Putamen (tissue), 1 donor: ENCODE measurements at regions not wholly inside any gene's neighbourhood (a gene's known extent, or its start where the extent isn't known, plus 50 kb on each side); places are given as distances from the start of the nearest gene placed in this dataset.
A peak's percentile ranks its signal among the peaks of the same experiment; 100 is the strongest.

ENCODE experiments used
- DNase-seq: peaks from one replicate; pipeline ENCODE4 v3.0.0-alpha.2; 2016; ENCODE audit warnings: low spot score

DNA sequence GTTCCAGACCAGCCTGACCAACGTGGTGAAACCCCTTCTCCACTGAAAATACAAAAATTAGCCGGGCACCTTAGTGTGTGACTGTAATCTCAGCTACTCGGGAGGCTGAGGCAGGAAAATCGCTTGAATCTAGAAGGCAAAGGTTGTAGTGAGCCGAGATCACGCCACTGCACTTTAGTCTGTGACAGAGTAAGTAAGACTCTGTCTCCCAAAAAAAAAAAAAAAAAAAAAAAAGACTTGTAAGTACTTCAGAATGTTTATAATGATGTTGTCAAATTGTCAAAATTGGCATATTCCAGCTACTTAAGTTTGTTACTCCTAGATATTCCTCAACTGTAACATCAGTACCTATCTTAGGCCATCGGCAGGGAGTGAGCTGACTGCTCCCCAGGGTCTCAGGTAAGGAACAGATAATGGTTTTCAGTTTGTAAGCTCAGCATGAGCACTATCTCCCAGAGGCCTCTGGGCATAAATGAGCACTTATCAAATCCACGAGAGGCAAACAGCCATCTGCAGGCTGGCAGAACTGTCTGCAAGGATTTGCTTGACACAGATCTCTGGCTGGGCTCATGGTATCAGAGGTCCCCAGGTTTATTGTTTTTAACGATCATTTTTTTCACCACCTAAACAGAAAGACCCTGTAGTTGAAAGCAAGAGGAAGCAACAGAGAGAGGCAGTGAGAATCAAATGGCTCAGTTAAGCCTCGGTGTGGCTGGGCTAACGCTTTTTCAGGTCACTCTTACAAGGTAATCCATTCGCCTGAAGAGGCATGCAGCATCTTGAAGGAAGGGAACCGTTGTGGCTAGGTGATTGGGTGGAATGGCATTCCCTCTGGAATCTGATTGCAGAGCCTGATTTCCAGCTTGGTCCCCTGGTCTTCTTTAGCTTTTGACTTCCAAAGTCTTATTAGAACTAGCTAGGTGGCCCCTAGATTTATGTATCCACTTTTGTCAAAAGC lies 115.9 kb downstream of the LY86 start:
- no peak for DNase-seq

DNA sequence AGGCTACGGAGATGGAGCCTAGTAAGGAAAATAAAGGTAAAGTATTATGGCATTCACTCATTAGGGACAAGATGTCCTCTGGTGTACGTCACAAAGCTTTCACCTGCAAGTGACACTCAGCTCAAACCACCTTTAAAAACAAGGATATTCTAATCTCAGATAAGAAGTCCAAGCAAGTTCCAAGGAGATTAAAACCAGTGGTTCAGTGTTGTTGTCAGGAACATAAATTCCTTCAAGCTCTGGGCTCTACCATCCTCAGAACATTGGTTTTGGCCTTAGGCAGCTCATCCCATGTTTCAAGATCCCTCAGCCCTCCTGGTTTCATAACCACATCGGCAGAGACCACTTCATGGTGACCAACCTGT lies 116.5 kb downstream of the LY86 start:
- DNase-seq = no peak

DNA sequence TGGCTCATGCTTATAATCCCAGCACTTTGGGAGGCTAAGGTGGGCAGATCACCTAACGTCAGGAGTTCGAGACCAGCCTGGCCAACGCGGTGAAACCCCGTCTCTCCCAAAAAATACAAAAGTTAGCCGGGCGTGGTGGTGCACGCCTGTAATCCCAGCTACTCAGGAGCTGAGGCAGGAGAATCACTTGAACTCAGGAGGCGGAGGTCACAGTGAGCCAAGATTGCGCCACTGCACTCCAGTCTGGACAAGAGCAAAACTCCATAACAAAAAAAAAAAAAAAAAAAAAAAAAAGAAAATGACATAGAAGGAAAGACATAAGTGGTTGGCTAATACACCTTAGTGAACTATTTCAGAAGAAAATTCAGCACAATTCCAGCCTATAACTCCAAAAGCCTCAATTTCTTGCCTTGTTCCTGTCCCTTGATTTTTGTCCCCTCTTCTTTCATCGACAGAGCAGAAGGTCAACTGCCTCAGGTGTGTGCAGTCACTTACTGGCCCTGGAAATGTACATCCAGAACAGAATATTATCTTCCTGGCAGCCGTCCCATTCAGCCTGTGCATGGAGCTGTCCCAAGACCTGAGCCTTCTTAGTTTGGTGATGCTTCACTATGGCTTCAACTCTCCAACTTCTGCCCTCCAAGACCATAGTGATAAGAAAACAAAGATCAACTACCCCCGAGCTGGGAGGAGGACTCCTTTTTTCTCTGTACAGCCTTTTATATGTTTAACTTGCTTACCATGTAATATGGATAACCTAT lies 117.6 kb downstream of the LY86 start:
- no peak for DNase-seq

DNA sequence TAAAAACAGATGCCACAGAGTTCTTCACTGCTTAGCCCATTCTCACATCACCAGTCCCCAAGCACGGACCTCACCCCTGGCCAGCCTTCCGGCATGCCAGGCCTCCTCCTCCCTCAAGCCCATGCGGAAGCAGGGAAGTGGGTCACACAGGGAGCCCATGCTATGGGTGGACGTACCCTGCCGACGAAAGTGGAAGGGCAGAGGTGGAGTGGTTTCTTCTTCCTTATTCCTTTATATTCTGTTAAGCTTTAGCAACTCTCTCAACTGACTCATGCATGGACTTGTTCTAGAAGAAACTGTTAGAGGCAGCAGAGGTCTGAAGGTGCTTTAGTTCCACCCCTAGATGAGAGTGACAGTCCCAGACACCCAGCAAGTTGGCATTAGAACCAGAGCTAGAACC lies 118.6 kb downstream of the LY86 start:
- DNase-seq = no peak

GRCh38 chr6:6709106-6709505 lies 120.6 kb downstream of the LY86 start:
- DNase-seq = no peak

GRCh38 chr6:6711031-6711785 lies 122.7 kb downstream of the LY86 start:
- no peak for DNase-seq

DNA sequence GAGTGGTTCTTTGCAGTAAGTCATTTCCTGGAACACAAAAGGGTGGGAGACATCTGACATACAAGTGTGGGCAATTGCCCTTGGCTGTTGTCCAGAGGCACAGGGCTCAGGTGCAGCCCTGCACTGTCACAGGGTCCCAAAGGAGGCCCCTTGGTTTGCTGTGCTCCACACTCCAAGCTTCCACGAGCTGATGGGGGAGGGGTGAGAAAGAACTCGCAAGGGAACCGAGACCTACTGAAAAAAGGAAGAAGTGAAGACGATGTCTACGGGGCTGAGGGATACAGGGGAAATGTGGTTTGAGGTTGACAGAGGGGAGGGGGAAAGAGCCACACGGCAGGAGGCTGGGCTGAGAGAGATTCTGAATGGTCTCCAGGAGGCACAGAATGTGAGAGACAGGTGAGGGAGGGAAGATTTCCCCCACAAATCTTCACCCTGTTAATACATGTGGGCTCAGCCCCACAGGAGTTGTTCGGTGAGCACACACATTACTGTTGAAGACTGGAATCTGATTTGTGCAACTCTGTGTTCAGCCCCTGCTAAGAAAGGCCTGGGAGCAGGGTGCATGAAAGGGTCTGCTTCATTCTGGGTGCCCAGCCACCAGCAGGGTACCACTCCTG lies 123.4 kb downstream of the LY86 start:
- no peak for DNase-seq

DNA sequence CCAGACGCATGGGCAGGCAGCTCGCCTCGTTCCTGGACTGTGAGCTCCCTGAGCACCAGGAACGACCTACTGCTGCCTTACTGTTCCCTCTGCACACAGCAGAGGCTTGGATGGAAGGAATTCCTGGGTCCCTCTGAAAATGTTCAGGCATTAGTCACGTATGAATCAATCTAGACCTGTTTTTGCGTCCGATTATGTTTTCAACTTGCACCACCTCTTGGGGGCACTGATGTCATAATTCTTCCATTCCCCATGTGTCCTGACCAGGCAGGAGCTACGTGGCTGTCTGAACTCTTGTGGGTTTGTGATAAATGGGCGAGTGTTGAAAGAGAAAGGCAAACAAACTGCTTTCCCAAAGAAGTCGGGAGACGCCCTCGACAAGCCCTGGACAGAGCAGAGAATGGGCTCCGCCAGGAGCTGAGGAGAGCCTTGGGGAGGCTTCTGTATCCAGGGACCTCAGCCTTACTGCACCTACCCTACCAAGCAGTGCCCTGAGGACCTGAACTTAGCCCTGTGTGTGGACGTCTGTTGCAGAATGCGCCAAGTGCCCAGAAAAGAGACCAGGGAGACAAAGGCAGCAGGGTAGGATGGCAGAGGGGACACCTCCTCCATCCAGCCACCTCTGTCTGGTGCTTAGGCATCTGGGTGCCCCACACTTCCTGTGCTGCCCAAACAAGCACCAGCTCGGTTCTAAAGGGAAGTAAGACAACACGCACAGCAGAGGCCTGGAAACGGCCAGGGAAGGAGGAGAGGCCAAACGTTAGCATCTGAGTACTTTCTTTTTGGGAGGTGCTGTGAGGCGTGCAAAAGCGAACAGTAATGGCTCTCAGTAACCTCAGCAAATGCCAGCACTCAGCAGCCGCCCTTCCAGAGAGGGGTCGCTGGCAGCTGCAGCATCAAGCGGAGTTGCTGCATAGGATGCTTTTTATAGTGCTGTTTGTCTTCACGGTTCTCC lies 124.2 kb downstream of the LY86 start:
- DNase-seq = no peak

DNA sequence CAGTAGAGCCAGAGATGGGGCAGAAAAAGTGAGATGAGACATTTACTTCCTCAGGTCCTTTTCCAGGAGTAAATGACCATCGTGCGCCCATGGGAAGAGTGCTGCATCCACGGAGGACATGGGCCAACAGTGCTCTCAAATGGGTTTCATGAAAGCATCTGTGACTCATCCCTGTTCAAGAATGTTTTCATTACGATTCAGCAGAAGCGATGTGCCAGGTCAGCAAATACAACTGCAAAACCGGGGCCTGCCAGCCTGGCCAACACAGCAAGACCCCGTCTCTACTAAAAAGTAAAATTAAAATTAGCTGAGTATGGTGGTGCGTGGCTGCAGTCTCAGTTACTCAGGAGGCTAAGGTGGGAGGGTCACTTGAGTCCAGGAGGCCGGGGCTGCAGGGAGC lies 125.1 kb downstream of the LY86 start:
- no peak for DNase-seq

GRCh38 chr6:6714118-6714897 lies 125.8 kb downstream of the LY86 start:
- no peak for DNase-seq

DNA sequence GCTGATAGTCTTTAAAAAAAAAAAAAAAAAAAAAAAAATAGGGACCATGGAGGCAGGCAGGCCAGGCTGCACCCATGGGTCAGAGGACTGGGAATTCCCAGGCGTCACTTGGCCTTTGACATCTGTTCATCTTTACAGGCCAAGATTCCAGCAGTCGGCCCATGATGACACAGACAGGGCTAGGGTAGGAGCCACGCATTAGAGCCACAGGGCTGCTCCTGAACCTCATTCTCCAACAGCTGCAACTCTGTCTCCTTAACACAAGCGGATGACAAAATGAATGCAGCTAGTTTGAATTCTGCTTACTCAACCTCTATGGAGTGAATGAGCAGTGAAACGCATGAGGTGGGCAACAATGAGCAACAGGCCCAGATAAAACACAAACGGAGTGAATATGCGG lies 126.4 kb downstream of the LY86 start:
- no peak for DNase-seq

- no peak for DNase-seq
Observed at GRCh38 chr6:6715465-6715864, 126.9 kb downstream of the LY86 start.

- no peak for DNase-seq
Observed at GRCh38 chr6:6716998-6717763, 128.7 kb downstream of the LY86 start.

DNA sequence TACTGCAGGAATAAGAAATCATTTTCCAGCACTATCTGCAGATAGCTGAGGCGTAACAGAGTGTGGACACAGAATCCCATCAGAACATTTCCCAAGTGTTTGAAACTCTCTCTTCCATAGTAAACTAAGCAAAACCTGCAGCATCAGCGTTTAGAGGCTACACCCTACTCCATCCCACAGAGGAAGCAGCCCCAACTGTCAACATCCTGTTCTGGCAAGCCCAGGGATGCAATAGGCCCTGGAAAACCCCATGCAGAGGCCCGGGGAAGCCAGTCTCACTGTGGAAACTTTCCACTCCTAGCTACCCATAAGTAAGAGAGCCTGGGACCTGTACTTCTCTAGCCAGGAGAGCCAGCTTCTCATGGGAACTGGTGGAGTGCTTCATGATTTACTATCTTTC lies 129.4 kb downstream of the LY86 start:
- DNase-seq = no peak

DNA sequence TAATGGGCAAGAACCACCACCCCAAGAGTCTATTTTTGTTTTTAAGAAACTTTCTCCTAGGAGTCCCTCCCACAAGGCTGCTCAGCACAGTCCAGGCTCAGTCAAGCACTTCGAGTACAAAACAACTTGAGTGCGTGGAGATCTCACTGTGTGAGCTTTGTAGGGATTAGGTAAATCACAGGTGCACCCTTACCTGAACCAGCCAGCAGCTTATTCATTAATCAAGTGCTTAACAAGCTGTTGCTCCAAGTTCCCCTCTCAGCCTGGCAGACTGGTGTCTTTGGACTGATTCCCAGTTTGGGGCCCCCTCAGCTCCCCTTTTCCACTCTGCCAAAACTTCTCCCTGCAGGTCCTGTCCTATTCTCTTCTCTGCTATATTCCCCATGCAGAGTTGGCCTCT lies 133.1 kb downstream of the LY86 start:
- no peak for DNase-seq

DNA sequence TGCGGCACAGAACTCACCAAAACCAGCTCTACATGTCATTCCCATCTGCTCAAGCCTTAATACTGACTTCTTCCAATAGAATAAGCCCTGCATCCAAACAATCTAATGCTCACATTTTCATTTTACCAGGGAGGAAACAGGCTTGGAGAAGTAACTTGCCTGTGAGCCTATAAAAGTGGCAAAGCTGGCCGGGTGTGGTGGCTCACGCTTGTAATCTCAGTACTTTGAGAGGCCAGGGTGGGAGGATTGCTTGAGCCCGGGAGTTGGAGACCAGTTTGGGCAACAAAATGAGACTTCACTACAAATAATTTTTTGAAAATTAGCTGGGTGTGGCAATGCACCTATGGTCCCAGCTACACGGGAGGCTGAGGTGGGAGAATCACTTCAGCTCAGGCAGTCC lies 133.7 kb downstream of the LY86 start:
- no peak for DNase-seq

DNA sequence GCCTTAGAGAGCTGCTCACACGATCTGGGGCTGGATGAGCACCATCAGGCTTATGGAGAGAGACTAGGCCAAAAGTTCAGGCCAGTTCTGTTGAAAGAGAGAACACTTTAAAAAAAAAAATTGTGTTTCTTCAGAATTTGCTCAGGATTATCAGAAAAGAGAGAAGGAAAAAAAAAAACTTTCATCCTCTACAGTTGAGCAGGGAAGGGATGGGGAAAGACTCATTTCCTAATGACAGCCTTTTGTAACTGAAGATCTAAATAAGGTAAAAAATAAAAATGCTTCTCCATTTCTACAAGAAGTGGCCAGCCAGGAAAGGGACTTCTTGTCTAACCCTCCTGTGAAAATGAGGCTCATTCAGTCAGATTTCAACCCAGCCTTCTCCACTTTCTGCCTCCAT lies 134.8 kb downstream of the LY86 start:
- no peak for DNase-seq

GRCh38 chr6:6723921-6724538 lies 135.5 kb downstream of the LY86 start:
- peak; percentile 8 for DNase-seq
